LNCAP (cell line): ENCODE measurements at regions not wholly inside any gene's neighbourhood (a gene's known extent, or its start where the extent isn't known, plus 50 kb on each side); places are given as distances from the start of the nearest gene placed in this dataset.

Experiments used
- CTCF ChIP-seq: fragments of 450-650 bp; IDR thresholded peaks from 2 replicates; pipeline ENCODE4 v1.5.1; 2017; ENCODE audit warnings: mild to moderate bottlenecking

- TF ChIP-seq CTCF: no peak
Observed at GRCh38 chrX:39779952-39780783, 317.6 kb downstream of the BCOR start.

- no peak for TF ChIP-seq CTCF
Observed at GRCh38 chrX:39782276-39782675, 315.5 kb downstream of the BCOR start.

GRCh38 chrX:39787999-39788398 lies 309.8 kb downstream of the BCOR start:
- no peak for TF ChIP-seq CTCF

- no peak for TF ChIP-seq CTCF
Observed at GRCh38 chrX:39788521-39788920, 309.2 kb downstream of the BCOR start.

- no peak for TF ChIP-seq CTCF
Observed at GRCh38 chrX:39791691-39792090, 306.1 kb downstream of the BCOR start.

- no peak for TF ChIP-seq CTCF
Observed at GRCh38 chrX:39795605-39796004, 302.2 kb downstream of the BCOR start.

GRCh38 chrX:39796856-39797255 lies 300.9 kb downstream of the BCOR start:
- no peak for TF ChIP-seq CTCF
